Neural cell (in vitro differentiated cells): ENCODE measurements at regions not wholly inside any gene's neighbourhood (a gene's known extent, or its start where the extent isn't known, plus 50 kb on each side); places are given as distances from the start of the nearest gene placed in this dataset.

Experiments used
- EZH2 ChIP-seq: fragments of 200-600, 300-800 bp; shearing (Covaris generic), sonication (generic); IDR thresholded peaks from 2 replicates; pipeline ENCODE4 v1.6.1; 2014; ENCODE audit warnings: antibody characterized with exemption, low read length, borderline replicate concordance, mild to moderate bottlenecking; ENCODE audit not compliant: insufficient read depth, poor library complexity, severe bottlenecking
- POLR2AphosphoS5 ChIP-seq: IDR thresholded peaks from 2 replicates; pipeline ENCODE4 v1.6.1; 2012
- TF ChIP-seq, protein P1 (sequence below): fragments of 450-650 bp; IDR thresholded peaks from 2 replicates; pipeline ENCODE4 v1.5.1; 2014; ENCODE audit warnings: antibody characterized with exemption, mild to moderate bottlenecking, moderate library complexity; ENCODE audit not compliant: poor library complexity, severe bottlenecking

GRCh38 chr6:47919875-47920274 is 138.0 kb downstream of the OPN5 start:
- no peak for TF ChIP-seq EZH2
- TF ChIP-seq, protein P1, sequence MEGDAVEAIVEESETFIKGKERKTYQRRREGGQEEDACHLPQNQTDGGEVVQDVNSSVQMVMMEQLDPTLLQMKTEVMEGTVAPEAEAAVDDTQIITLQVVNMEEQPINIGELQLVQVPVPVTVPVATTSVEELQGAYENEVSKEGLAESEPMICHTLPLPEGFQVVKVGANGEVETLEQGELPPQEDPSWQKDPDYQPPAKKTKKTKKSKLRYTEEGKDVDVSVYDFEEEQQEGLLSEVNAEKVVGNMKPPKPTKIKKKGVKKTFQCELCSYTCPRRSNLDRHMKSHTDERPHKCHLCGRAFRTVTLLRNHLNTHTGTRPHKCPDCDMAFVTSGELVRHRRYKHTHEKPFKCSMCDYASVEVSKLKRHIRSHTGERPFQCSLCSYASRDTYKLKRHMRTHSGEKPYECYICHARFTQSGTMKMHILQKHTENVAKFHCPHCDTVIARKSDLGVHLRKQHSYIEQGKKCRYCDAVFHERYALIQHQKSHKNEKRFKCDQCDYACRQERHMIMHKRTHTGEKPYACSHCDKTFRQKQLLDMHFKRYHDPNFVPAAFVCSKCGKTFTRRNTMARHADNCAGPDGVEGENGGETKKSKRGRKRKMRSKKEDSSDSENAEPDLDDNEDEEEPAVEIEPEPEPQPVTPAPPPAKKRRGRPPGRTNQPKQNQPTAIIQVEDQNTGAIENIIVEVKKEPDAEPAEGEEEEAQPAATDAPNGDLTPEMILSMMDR: no peak
- TF ChIP-seq POLR2AphosphoS5: no peak
